MCF 10A (cell line): ENCODE measurements at regions not wholly inside any gene's neighbourhood (a gene's known extent, or its start where the extent isn't known, plus 50 kb on each side); places are given as distances from the start of the nearest gene placed in this dataset.

ENCODE experiments used
- BruUV-seq: library from RNA; stranded (reverse); fragments of 400-500 nt; replicated peaks from 2 replicates; lab custom pipeline; 2021; lab: Mats Ljungman, UMichigan
- CTCF ChIA-PET: fragments of 300-600 bp; sonication (Branson Sonifier 250); formaldehyde crosslinking; extraction: SDS; loops from one replicate; lab custom pipeline; 2021; ENCODE audit warnings: antibody characterized with exemption, inconsistent platforms; lab: Yijun Ruan, JAX
- POLR2A ChIA-PET: fragments of 300-600, 350-650 bp; sonication (Branson Sonifier 250); formaldehyde crosslinking; extraction: SDS; loops from one replicate; lab custom pipeline; 2020; ENCODE audit warnings: antibody characterized with exemption, inconsistent platforms; lab: Yijun Ruan, JAX
- DNase-seq: peaks from one replicate; pipeline ENCODE4 v3.0.0-alpha.2; 2018; ENCODE audit not compliant: unreplicated experiment
- H3K27ac Mint-ChIP-seq: one replicate; pipeline ENCODE4 v1.8.0; 2022; ENCODE audit warnings: mild to moderate bottlenecking, low read depth, mixed read lengths; ENCODE audit not compliant: unreplicated experiment
- H3K27me3 Mint-ChIP-seq: one replicate; pipeline ENCODE4 v1.8.0; 2022; ENCODE audit warnings: mixed read lengths; ENCODE audit not compliant: insufficient read depth, unreplicated experiment
- H3K36me3 Mint-ChIP-seq: one replicate; pipeline ENCODE4 v1.8.0; 2022; ENCODE audit warnings: mild to moderate bottlenecking, moderate library complexity, mixed read lengths; ENCODE audit not compliant: insufficient read depth, unreplicated experiment
- H3K4me1 Mint-ChIP-seq: one replicate; pipeline ENCODE4 v1.8.0; 2022; ENCODE audit warnings: mixed read lengths; ENCODE audit not compliant: insufficient read depth, unreplicated experiment
- H3K4me3 Mint-ChIP-seq: one replicate; pipeline ENCODE4 v1.8.0; 2022; ENCODE audit warnings: mild to moderate bottlenecking, moderate library complexity, mixed read lengths; ENCODE audit not compliant: unreplicated experiment
- H3K9me3 Mint-ChIP-seq: one replicate; pipeline ENCODE4 v1.8.0; 2022; ENCODE audit warnings: mixed read lengths; ENCODE audit not compliant: unreplicated experiment
- intact Hi-C: fragments of 100-400 bp; cut with micrococcal nuclease; formaldehyde crosslinking; loops from 2 replicates; pipeline ENCODE4 v1.14.1; 2022
- TF ChIP-seq, protein P1 (sequence below): fragments of 200-600 bp; IDR thresholded peaks from one replicate; pipeline ENCODE4 v1.8.0; 2022; ENCODE audit warnings: antibody characterized with exemption, mild to moderate bottlenecking; ENCODE audit not compliant: unreplicated experiment

GRCh38 chr13:27680465-27680864 is 58.8 kb downstream of the POLR1D start:
- Mint-ChIP-seq H3K4me3 (no peak overlapping the region), H3K27ac (no peak overlapping the region), H3K4me1 (peaks cover 15% of the 10 kb centered on the region), H3K36me3 (no peaks in the 10 kb centered on the region), H3K9me3 (no peaks in the 10 kb centered on the region), H3K27me3 (peaks cover under 1% of the 10 kb centered on the region)
- no TSS peak for BruUV-seq
- ChIA-PET POLR2A (interaction anchor here (0.5 to 1.1 kb wide), 2 partner anchors 46 to 228 kb away, joined by 3 read pairs; no protein-coding TSS in a partner anchor), CTCF (interaction anchor here (0.6 to 0.8 kb wide), 2 partner anchors 144 to 146 kb away, joined by 3 to 4 read pairs; no protein-coding TSS in a partner anchor)
- TF ChIP-seq, protein P1, sequence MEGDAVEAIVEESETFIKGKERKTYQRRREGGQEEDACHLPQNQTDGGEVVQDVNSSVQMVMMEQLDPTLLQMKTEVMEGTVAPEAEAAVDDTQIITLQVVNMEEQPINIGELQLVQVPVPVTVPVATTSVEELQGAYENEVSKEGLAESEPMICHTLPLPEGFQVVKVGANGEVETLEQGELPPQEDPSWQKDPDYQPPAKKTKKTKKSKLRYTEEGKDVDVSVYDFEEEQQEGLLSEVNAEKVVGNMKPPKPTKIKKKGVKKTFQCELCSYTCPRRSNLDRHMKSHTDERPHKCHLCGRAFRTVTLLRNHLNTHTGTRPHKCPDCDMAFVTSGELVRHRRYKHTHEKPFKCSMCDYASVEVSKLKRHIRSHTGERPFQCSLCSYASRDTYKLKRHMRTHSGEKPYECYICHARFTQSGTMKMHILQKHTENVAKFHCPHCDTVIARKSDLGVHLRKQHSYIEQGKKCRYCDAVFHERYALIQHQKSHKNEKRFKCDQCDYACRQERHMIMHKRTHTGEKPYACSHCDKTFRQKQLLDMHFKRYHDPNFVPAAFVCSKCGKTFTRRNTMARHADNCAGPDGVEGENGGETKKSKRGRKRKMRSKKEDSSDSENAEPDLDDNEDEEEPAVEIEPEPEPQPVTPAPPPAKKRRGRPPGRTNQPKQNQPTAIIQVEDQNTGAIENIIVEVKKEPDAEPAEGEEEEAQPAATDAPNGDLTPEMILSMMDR: no peak
- DNase-seq: no peak
- intact Hi-C loops: no loop called here

GRCh38 chr13:27691207-27691606 is 69.5 kb downstream of the POLR1D start:
- H3K27me3 Mint-ChIP-seq: peaks cover 66% of the 10 kb centered on the region
- H3K27ac Mint-ChIP-seq: no peak overlapping the region
- H3K4me1 Mint-ChIP-seq: no peaks in the 10 kb centered on the region
- intact Hi-C loops: no loop called here
- no peak for DNase-seq
- POLR2A ChIA-PET: no interaction called here
- no peaks in the 10 kb centered on the region for H3K36me3 Mint-ChIP-seq
- H3K9me3 Mint-ChIP-seq: no peaks in the 10 kb centered on the region
- TF ChIP-seq, protein P1: no peak
- BruUV-seq: no TSS peak
- H3K4me3 Mint-ChIP-seq: no peak overlapping the region
- CTCF ChIA-PET: interaction anchor here (0.7 kb wide), 1 partner anchor 1135 kb away, joined by 4 read pairs; no protein-coding TSS in a partner anchor

DNA sequence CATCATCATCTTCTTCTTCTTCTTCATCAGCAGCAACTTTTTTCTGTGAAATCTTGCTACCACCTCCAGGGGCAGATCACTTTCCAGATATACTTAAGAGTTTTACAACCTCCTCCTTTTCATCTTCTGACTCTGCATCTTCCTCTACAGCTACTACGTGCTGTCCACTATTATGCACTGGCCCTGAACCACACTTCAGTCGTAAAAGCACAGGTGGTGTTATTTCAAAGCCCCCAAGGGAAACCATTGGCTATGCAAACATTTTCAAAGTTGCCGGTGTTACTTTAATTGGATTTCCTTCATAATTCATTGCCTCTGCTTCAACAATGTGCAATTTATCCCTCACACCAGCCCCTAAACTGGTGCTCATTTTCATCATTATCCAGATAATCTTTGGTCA is 75.0 kb downstream of the POLR1D start:
- POLR2A ChIA-PET: no interaction called here
- TF ChIP-seq, protein P1: no peak
- CTCF ChIA-PET: no interaction called here

GRCh38 chr13:27699952-27700351 is 78.3 kb downstream of the POLR1D start:
- BruUV-seq: no TSS peak
- Mint-ChIP-seq H3K27me3 (peaks cover 31% of the 10 kb centered on the region), H3K4me1 (no peaks in the 10 kb centered on the region), H3K36me3 (no peaks in the 10 kb centered on the region), H3K27ac (no peak overlapping the region), H3K9me3 (peaks cover 16% of the 10 kb centered on the region), H3K4me3 (no peak overlapping the region)
- ChIA-PET CTCF (interaction anchor here (1.0 kb wide), 1 partner anchor 811 kb away, joined by 3 read pairs; no protein-coding TSS in a partner anchor), POLR2A (no interaction called here)
- TF ChIP-seq, protein P1: no peak
- no peak for DNase-seq
- intact Hi-C loops: no loop called here

More for the DNA sequence above, 75.0 kb downstream of the POLR1D start:
- Mint-ChIP-seq H3K9me3 (no peaks in the 10 kb centered on the region), H3K27me3 (peaks cover 59% of the 10 kb centered on the region), H3K4me3 (no peak overlapping the region), H3K4me1 (no peaks in the 10 kb centered on the region), H3K27ac (no peak overlapping the region), H3K36me3 (no peaks in the 10 kb centered on the region)
- DNase-seq: no peak
- intact Hi-C loops: no loop called here
- BruUV-seq: no TSS peak
